ENCODE measurements at regions not wholly inside any gene's neighbourhood (a gene's known extent, or its start where the extent isn't known, plus 50 kb on each side); places are given as distances from the start of the nearest gene placed in this dataset.

- TF ChIP-seq ARNTL (CRISPR knock-in tag; IDR thresholded peaks at IDR 0.05; ENCODE audit: borderline replicate concordance, low read depth) (no peak), ZNF70 (CRISPR knock-in tag; IDR thresholded peaks at IDR 0.05) (no peak), ZFP3 (CRISPR knock-in tag; IDR thresholded peaks at IDR 0.05) (no peak), RARB (CRISPR knock-in tag; IDR thresholded peaks at IDR 0.05) (no peak), ZFP30 (CRISPR knock-in tag; IDR thresholded peaks at IDR 0.05) (no peak), TCF4 (CRISPR knock-in tag; IDR thresholded peaks at IDR 0.05; ENCODE audit: borderline replicate concordance) (no peak), PATZ1 (CRISPR knock-in tag; IDR thresholded peaks at IDR 0.05; ENCODE audit: borderline replicate concordance) (no peak), PPARA (CRISPR knock-in tag; IDR thresholded peaks at IDR 0.05; ENCODE audit: borderline replicate concordance) (no peak), ZNF565 (CRISPR knock-in tag; conservative IDR thresholded peaks at IDR 0.05; ENCODE audit: low read depth) (no peak)
- TF ChIP-seq, protein P1, sequence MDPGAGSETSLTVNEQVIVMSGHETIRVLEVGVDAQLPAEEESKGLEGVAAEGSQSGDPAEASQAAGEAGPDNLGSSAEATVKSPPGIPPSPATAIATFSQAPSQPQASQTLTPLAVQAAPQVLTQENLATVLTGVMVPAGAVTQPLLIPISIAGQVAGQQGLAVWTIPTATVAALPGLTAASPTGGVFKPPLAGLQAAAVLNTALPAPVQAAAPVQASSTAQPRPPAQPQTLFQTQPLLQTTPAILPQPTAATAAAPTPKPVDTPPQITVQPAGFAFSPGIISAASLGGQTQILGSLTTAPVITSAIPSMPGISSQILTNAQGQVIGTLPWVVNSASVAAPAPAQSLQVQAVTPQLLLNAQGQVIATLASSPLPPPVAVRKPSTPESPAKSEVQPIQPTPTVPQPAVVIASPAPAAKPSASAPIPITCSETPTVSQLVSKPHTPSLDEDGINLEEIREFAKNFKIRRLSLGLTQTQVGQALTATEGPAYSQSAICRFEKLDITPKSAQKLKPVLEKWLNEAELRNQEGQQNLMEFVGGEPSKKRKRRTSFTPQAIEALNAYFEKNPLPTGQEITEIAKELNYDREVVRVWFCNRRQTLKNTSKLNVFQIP (CRISPR knock-in tag; IDR thresholded peaks at IDR 0.05; ENCODE audit: borderline replicate concordance, low read depth), result no peak
- TF ChIP-seq, protein P2, sequence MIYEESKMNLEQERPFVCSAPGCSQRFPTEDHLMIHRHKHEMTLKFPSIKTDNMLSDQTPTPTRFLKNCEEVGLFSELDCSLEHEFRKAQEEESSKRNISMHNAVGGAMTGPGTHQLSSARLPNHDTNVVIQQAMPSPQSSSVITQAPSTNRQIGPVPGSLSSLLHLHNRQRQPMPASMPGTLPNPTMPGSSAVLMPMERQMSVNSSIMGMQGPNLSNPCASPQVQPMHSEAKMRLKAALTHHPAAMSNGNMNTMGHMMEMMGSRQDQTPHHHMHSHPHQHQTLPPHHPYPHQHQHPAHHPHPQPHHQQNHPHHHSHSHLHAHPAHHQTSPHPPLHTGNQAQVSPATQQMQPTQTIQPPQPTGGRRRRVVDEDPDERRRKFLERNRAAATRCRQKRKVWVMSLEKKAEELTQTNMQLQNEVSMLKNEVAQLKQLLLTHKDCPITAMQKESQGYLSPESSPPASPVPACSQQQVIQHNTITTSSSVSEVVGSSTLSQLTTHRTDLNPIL (CRISPR knock-in tag; IDR thresholded peaks at IDR 0.05; ENCODE audit: low read depth), result no peak
- TF ChIP-seq, protein P3, sequence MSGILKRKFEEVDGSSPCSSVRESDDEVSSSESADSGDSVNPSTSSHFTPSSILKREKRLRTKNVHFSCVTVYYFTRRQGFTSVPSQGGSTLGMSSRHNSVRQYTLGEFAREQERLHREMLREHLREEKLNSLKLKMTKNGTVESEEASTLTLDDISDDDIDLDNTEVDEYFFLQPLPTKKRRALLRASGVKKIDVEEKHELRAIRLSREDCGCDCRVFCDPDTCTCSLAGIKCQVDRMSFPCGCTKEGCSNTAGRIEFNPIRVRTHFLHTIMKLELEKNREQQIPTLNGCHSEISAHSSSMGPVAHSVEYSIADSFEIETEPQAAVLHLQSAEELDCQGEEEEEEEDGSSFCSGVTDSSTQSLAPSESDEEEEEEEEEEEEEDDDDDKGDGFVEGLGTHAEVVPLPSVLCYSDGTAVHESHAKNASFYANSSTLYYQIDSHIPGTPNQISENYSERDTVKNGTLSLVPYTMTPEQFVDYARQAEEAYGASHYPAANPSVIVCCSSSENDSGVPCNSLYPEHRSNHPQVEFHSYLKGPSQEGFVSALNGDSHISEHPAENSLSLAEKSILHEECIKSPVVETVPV (CRISPR knock-in tag; IDR thresholded peaks at IDR 0.05), result no peak
Measured at GRCh38 chr1:87408665-87409248, 80.1 kb downstream of the LMO4 start.
